ENCODE measurements at regions not wholly inside any gene's neighbourhood (a gene's known extent, or its start where the extent isn't known, plus 50 kb on each side); places are given as distances from the start of the nearest gene placed in this dataset.
"Not testable (repeated sequence)": the region's sequence is repeated elsewhere in the genome, so short reads cannot be mapped to it uniquely, and the experiment has no call there.

DNA sequence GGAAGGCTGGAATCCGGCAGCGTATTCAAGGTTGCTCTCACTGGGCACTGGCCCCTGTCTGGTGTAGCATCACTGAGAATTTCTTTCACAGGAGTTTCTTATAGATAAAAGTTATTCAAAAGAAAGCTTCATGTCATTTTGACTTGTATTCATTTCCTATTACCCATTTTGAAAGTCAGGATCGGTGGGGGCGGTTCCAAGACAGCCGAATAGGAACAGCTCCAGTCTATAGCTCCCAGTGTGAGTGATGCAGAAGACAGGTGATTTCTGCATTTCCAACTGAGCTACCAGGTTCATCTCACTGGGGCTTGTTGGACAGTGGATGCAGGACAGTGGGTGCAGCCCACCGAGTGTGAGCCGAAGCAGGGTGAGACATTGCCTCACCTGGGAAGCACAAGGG is 51.5 kb upstream of the CDC42EP3 start:
- DNase-seq (ENCODE audit: extremely low read depth in 1 of 11, low read depth in 9 of 11, low spot score in 4 of 11): not testable (repeated sequence)

DNA sequence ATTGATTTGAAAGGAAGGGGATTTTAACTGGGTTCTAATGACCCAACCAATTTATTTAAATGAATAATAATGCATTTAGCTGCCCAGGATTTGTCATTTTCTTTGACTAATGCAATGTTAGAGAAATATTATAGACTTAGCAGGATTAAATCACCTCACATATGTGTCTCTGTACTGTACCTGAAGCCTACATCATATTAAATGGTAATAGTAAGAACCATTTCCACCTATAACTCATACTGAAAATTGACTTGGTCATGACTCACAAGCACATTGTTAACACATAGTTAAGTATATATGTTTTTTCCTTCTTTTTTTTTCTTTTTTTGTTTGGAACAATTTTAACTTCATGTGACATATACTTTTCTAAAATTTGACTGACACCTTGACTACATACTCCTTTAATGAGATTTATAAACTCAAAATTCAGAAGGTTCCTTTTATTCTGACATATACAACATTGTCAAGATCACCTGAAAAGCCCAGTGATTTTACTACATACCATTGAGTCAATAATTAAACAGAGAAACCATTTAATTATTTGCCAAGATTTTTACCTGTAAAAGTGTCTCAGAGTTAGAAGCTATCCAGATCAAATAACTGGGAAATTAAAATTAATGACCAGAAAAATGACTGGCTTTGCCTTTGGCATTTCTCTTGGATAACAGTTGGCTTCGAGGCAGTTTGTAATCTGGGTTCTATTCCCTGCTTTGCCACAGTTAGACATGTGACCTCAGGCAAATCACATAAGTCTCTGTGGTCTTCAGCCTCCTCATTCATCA is 58.8 kb upstream of the CDC42EP3 start:
- peak in 1 of 11 donors; percentile 39 for DNase-seq (ENCODE audit: extremely low read depth in 1 of 11, low read depth in 9 of 11, low spot score in 4 of 11)

DNA sequence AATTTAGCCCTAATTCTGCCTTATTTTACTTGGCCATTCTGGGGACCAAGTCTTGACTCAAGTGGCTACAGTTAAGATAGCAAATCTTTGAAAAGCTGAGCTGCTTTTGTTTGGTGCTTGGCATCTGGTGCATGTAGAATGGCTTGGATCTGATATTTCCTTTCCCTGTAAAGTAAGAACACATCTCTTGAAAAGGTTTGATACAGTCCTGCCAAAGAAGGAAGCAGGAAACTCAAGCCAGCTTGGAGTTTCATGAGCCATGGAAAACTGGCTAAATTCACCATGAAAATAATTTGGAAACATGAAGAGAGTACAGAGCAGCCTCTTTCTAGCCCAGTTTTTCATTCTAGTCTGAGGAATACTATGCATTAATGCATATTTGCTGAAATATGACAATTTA is 61.0 kb upstream of the CDC42EP3 start:
- DNase-seq (ENCODE audit: extremely low read depth in 1 of 11, low read depth in 9 of 11, low spot score in 4 of 11): not testable (repeated sequence)

DNA sequence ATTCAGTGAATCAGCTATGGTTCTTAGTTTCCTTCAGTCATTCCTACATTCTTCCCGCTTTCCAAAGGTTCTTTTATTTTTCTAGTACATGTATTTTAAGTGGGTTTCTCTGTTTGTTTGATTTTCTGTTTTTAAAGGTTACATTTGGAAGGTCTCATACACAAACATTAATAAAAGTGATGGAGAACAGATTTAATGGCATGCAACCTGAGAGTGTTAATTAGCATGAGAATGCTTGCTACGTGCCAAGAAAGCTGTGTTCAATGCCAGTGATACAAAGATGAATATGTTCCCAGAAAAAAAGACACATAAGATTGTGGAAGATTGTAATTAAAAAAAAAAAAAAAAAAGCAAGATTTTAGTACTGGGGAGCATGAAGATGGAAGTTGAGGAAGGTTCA is 61.8 kb upstream of the CDC42EP3 start:
- no peak for DNase-seq (ENCODE audit: extremely low read depth in 1 of 11, low read depth in 9 of 11, low spot score in 4 of 11)

DNA sequence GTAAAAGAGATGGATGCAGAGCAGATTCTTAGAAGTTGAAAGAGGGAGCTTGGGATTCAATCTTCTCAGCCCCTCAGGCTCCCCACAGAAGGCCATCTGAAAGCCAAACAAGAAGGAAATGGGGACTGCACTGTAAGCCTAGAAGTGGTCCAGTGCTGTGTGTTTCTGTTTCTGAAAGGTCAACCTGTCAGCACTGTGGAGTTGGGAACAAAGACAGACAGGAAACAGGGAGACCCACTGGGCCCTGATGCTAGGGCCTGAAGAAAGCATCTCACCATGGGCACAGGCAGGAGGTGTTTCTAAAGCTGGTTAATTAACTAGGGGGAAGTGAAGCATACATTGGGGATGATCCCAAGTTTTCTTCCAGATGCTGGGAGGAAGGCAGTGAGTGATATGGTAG is 62.5 kb upstream of the CDC42EP3 start:
- DNase-seq (ENCODE audit: extremely low read depth in 1 of 11, low read depth in 9 of 11, low spot score in 4 of 11): not testable (repeated sequence)

DNA sequence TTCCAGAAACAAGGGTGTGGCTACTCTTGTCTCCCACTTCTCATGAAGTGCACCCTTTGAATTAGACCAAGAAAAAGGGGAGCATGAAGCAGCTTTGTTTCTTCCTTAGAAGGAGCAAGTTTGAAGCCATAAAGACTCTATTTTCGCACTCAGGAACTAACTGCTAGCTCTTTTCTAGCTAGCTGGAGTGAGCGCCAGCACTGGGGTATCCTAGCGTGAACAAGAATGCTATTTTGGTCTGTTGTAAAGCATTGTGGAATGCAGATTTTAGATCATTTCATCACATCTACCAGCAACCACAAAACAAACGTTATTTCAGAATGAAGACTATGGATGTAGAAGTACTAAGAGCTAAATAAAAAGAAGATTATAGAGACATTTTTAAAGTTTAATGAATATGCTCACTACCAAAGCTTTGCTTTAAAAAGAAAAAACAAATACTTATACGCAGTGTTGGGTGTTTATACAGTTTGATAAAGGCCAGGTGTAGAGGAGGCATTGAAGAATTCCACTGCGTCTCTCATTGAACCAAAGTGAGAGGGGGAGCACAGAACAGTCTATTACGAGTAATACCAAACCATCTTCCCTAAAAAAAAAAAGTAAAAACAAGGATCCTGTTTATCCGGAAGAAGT is 63.6 kb upstream of the CDC42EP3 start:
- DNase-seq (ENCODE audit: extremely low read depth in 1 of 11, low read depth in 9 of 11, low spot score in 4 of 11): not testable (repeated sequence)

DNA sequence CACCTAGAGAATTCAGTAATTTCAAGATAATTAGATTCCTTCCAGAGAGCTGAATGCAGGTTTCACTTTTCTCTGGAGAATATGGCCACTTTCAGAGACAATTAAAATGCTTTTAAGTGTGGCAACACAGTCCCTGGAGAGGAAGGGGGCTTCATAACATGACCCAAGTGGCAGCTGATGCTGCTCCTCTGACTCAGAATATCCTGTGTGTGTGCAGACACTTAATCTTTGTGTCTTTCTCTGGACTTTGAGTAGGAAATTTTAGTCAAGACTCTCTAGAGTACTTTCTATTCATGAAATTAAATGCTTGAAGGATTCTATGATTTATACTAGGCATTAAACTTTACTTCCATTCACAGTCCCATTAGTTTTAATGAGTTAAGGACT is 64.1 kb upstream of the CDC42EP3 start:
- not testable (repeated sequence) for DNase-seq (ENCODE audit: extremely low read depth in 1 of 11, low read depth in 9 of 11, low spot score in 4 of 11)

DNA sequence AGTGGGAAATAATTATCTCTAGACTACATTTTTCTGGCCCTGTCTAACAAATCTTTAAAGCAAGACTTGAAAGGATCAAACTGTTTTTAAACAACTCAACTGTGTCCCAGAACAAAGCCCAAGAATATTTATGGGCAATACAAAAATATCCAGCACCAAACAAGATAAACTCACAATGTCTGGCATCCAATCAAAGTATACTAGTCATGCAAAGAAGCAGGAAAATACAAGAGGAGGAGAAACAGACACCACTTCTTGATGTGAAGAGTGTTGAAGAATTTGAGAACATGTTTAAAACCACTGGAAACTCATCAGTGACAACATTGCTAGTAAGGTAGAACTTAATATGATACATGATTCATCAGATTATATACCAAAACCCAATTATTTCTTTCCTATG is 66.1 kb upstream of the CDC42EP3 start:
- no peak for DNase-seq (ENCODE audit: extremely low read depth in 1 of 11, low read depth in 9 of 11, low spot score in 4 of 11)

DNA sequence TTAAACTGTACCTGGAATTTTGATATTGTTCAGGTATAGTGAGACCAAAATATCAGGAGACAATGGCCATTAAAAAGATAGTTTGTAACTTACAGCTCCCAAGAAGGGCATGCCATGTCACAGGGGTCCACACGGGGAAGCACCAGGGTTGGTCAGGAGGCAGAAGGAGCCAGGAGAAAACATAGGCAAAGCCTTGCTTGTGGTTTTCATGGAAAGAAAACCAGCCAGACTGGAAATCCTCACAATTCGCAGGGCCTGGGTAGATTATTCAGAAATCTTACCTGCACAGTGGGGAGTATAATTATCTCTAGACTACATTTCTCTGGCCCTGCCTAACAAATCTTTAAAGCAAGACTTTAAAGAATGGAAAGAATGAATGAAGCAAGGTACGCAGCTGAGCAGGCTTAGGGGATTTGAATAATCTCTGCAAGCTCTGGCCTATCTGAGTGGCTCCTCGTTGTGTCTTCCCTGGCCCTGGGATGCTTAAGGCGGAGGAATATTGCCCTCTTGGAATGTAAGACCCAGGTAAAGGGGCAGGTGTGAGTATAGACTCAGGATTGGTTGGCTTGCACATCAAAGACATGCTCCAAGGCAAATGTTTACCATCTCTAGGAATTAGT is 66.9 kb upstream of the CDC42EP3 start:
- DNase-seq (ENCODE audit: extremely low read depth in 1 of 11, low read depth in 9 of 11, low spot score in 4 of 11): no peak

DNA sequence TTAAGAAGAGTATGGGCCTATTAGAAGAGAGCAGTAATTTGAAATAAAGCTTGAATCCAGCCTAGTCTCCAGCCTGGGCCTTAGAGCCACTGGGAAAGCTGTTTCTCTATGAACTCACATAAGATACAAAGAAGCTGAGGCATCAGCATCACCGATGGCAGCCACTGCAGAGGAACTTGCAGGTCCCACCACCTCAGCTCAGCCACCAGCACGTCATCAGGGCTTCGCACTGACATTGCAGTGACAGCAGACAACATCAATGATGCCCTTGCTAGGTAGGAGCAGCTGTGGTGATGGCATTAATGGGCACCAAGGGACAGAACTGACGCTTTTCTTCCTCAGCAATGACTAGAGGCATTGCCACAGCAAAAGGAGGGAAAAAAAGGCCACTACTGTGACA is 67.7 kb upstream of the CDC42EP3 start:
- no peak for DNase-seq (ENCODE audit: extremely low read depth in 1 of 11, low read depth in 9 of 11, low spot score in 4 of 11)

DNA sequence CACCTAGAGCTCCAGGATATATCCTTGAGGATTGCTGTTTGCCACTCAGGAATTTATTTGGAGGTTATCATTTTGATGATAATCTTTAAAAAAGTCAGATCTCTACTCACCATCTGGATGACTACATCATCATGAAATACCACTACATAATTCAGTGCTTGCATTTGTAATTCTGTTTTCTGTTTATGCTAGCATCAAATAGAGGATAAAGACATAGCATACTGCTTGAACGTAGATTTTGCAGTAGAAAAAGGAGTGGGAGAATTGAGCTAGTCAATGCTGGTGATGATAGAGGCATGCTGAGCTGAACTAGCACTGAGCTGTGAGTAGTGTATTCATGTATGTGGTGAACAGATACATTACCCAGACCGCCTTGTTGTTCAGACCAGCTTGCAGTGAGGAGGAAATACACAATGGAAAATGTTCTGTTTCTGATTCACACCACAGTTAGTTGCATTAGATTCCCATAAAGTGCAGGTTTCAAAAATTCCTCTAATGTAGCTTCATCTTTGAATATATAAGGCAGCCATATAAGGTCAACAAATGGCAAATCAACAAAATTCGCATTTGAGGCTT is 68.8 kb upstream of the CDC42EP3 start:
- DNase-seq (ENCODE audit: extremely low read depth in 1 of 11, low read depth in 9 of 11, low spot score in 4 of 11): no peak

DNA sequence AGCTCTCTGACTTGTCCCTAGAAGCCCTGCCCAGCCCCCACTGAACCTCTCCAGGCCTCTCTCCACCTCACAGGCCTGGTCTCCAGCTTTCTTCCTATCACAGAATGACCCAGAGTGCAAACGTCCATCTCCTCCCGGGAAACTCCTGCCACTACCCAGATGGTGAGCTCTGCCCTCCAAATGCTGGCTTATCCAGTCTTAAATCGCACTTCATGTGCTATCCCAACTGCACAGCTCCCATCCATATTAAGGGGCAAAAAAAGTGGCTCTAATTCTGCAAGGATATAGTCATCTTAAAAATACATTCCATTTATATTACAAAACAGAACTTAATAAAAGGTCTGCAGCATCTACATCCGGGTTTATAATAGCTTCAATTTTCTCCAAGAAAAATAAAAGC is 70.8 kb upstream of the CDC42EP3 start:
- no peak for DNase-seq (ENCODE audit: extremely low read depth in 1 of 11, low read depth in 9 of 11, low spot score in 4 of 11)

DNA sequence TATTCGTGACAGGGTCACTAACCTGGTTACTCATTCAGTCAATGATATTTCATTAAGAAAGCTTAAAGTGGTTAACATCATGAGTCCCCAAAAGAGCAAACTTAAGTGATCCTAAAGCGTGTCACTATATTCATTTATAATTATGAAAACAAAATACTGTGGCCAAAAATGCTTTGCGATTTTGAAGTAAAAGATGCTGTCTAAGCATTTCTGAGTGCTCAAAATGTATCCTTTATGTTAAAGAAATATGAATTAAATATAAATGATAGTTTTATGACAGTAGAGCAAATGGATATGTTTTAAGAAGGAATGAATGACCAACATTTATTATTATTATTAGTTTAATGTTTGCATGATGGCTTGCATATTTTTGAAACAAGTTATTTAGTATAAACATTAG is 72.6 kb upstream of the CDC42EP3 start:
- no peak for DNase-seq (ENCODE audit: extremely low read depth in 1 of 11, low read depth in 9 of 11, low spot score in 4 of 11)

DNA sequence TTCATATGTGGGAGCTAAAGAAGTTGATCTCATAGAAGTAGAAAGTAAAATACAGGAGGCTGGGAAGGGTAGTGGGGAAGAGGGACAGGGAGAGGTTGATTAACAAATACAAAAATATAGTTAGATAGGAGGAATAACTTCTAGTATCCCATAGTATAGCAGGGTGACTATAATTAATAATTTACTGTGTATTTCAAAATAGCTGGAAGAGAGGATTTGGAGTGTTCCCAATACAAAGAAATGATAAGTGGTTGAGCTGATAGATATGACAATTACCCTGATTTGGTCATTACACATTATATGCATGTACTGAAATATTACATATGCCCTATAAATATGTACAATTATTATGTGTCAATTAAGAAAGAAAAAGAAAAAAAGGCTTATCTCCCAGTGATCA is 73.5 kb upstream of the CDC42EP3 start:
- not testable (repeated sequence) for DNase-seq (ENCODE audit: extremely low read depth in 1 of 11, low read depth in 9 of 11, low spot score in 4 of 11)

DNA sequence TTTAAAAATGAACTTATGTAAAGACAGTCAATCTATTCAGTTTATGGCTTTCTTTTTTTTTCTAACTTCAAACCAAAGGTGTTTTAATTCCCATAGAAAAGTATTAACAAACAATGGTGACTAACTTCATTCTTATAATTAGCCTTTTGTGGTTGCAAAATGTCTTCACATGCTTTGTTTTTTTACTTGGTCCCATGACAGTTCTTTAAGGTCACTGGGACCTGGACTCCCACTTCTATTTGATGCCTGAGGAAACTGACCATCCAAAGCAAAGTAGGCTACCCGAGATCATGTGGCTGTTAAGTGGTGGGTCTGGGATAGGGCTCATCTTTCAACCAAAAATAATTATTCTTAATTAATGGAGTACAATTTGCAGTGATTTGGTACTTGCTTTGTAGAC is 74.6 kb upstream of the CDC42EP3 start:
- not testable (repeated sequence) for DNase-seq (ENCODE audit: extremely low read depth in 1 of 11, low read depth in 9 of 11, low spot score in 4 of 11)

DNA sequence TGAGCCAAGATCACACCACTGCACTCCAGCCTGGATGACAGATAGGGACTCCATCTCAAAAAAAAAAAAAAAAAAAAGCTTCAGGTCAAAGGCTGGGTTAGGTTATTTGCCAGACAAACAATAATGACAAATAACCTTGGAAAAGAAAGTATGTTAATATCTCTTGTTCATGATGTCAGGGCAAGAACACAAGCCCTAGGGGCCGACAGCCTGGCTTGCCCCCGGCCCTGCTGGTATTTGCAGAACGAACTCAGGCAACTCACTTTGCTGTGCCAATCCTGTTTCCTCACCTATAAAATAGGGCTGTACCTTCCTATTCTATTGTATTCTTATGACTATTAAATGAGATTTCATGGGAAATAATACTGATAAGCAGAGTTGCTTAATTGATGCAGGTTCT is 75.4 kb upstream of the CDC42EP3 start:
- DNase-seq (ENCODE audit: extremely low read depth in 1 of 11, low read depth in 9 of 11, low spot score in 4 of 11): no peak

DNA sequence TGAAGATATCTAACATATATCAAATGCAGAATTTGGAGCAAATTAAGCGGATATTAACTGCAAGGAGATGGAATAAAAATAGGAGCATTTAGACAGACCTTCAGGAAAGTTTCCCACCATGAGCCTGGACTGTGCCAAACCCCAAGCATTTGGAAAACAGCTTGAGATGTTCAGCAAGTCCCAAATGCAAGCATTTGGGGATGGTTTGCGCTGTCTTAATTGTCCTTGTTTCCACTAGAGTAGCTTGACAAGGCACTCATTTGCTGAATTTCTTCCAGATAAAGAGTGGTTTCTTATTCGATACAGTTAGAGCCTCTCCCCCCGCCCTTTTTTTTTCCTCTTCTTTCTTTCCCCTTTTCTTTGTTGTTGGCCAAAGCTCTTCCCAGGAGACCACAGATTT is 77.1 kb upstream of the CDC42EP3 start:
- DNase-seq (ENCODE audit: extremely low read depth in 1 of 11, low read depth in 9 of 11, low spot score in 4 of 11): no peak

DNA sequence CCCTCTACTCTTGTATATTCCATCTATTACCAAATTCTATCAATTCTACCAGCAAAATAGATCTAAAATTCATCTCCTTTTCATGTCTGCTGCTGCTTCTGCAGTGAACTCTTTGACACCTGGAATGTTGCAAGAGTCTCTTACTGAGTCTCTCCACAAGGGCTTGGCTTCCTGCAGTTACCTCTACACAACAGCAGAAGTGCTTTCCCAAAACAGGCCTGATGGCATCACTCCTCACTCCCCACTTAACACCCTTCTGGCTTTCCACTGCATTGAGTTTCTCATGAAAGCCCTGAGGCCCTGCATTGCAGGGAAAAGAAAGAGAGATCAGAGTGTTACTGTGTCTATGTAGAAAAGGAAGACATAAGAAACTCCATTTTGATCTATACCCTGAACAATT is 78.8 kb upstream of the CDC42EP3 start:
- not testable (repeated sequence) for DNase-seq (ENCODE audit: extremely low read depth in 1 of 11, low read depth in 9 of 11, low spot score in 4 of 11)

DNA sequence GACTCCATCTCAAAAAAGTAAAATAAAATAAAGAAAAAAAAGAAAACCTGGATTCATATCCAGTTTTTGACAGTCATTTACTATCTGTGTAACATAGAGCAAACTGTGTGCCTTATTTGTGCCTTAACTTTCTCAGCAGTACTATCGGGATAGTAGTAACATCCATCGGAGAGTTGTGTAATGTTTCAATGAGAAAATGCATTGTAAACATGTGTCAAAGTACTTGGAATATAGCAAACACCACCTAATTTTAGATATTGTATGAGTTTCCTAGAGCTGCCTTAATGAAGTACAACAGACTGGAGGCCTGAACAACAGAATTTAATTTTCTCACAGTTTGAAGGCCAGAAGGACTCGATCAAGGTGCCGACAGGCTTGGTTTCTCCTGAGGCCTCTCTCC is 81.3 kb upstream of the CDC42EP3 start:
- no peak for DNase-seq (ENCODE audit: extremely low read depth in 1 of 11, low read depth in 9 of 11, low spot score in 4 of 11)

DNA sequence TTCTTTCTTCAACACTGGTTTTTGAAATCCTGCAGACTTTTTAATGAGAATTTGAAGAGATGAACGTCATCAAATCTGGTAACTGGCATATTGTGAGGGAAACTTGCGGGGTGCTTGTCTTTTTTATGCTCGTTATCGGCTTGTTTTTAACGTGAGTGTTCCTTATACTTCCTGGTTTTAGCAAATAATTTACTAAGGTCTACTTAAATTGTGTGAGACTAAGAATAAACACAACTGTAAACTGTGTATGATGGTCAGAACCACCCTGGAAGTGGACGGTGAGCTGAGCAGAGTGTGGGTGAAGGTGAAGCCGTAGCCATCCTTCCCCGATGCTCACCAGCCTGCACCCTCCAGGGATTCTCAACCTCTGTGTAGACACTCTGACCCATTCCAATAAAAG is 82.3 kb upstream of the CDC42EP3 start:
- DNase-seq (ENCODE audit: extremely low read depth in 1 of 11, low read depth in 9 of 11, low spot score in 4 of 11): no peak

Data from renal cortex interstitium (tissue), 11 donors.